ENCODE measurements at regions not wholly inside any gene's neighbourhood (a gene's known extent, or its start where the extent isn't known, plus 50 kb on each side); places are given as distances from the start of the nearest gene placed in this dataset.

- ATAC-seq (replicated peaks in 1 of 2) = no peak
Observed at GRCh38 chr22:47944941-47945340, 1182.5 kb downstream of the TBC1D22A start.

GRCh38 chr22:47943729-47944700, 1181.6 kb downstream of the TBC1D22A start:
- Mint-ChIP-seq H3K9me3 (no peaks in the 10 kb centered on the region), H3K36me3 (ENCODE audit: insufficient read depth in 2 of 2) (no peaks in the 10 kb centered on the region), H3K27ac (no peak overlapping the region), H3K4me3 (no peak overlapping the region), H3K4me1 (ENCODE audit: low read depth) (peaks cover 8% of the 10 kb centered on the region), H3K27me3 (ENCODE audit: low read depth) (peaks cover 7% of the 10 kb centered on the region)
- ATAC-seq (replicated peaks in 1 of 2) (no peak), DNase-seq (no peak)

More at GRCh38 chr22:47944941-47945340, 1182.5 kb downstream of the TBC1D22A start:
- no peak for DNase-seq
- peaks cover 7% of the 10 kb centered on the region for H3K27me3 Mint-ChIP-seq (ENCODE audit: low read depth)
- no peak overlapping the region for H3K27ac Mint-ChIP-seq
- no peaks in the 10 kb centered on the region for H3K36me3 Mint-ChIP-seq (ENCODE audit: insufficient read depth in 2 of 2)
- peaks cover 0 to 2% of the 10 kb centered on the region in 2 donors for H3K9me3 Mint-ChIP-seq
- peaks cover 8% of the 10 kb centered on the region for H3K4me1 Mint-ChIP-seq (ENCODE audit: low read depth)
- H3K4me3 Mint-ChIP-seq = no peak overlapping the region

GRCh38 chr22:47940211-47940610, 1177.8 kb downstream of the TBC1D22A start:
- H3K9me3 Mint-ChIP-seq = peaks cover 2 to 3% of the 10 kb centered on the region in 2 donors
- no peak for DNase-seq
- peaks cover 7% of the 10 kb centered on the region for H3K27me3 Mint-ChIP-seq (ENCODE audit: low read depth)
- no peak for ATAC-seq (replicated peaks in 1 of 2)
- H3K4me1 Mint-ChIP-seq (ENCODE audit: low read depth) = peaks cover 8% of the 10 kb centered on the region
- H3K4me3 Mint-ChIP-seq = no peak overlapping the region
- no peak overlapping the region for H3K27ac Mint-ChIP-seq
- H3K36me3 Mint-ChIP-seq (ENCODE audit: insufficient read depth in 2 of 2) = peaks cover 0 to 3% of the 10 kb centered on the region in 2 donors

- Mint-ChIP-seq H3K4me3 (no peak overlapping the region), H3K27ac (no peak overlapping the region), H3K36me3 (ENCODE audit: insufficient read depth in 2 of 2) (peaks cover 0 to 3% of the 10 kb centered on the region in 2 donors), H3K9me3 (peaks cover 2 to 3% of the 10 kb centered on the region in 2 donors), H3K4me1 (ENCODE audit: low read depth) (no peaks in the 10 kb centered on the region), H3K27me3 (ENCODE audit: low read depth) (peaks cover 6% of the 10 kb centered on the region)
- ATAC-seq (replicated peaks in 1 of 2) = no peak
- no peak for DNase-seq
Observed at GRCh38 chr22:47933891-47934290, 1171.4 kb downstream of the TBC1D22A start.

- Mint-ChIP-seq H3K27ac (no peak overlapping the region), H3K4me3 (no peak overlapping the region), H3K9me3 (peaks cover 2 to 3% of the 10 kb centered on the region in 2 donors), H3K4me1 (ENCODE audit: low read depth) (no peaks in the 10 kb centered on the region), H3K36me3 (ENCODE audit: insufficient read depth in 2 of 2) (peaks cover 0 to 3% of the 10 kb centered on the region in 2 donors), H3K27me3 (ENCODE audit: low read depth) (peaks cover 7% of the 10 kb centered on the region)
- no peak for ATAC-seq (replicated peaks in 1 of 2)
- DNase-seq = no peak
Observed at GRCh38 chr22:47933226-47933625, 1170.8 kb downstream of the TBC1D22A start.

- H3K27ac Mint-ChIP-seq = no peak overlapping the region
- no peaks in the 10 kb centered on the region for H3K4me1 Mint-ChIP-seq (ENCODE audit: low read depth)
- H3K27me3 Mint-ChIP-seq (ENCODE audit: low read depth) = peaks cover 7% of the 10 kb centered on the region
- no peaks in the 10 kb centered on the region for H3K9me3 Mint-ChIP-seq
- H3K36me3 Mint-ChIP-seq (ENCODE audit: insufficient read depth in 2 of 2) = no peaks in the 10 kb centered on the region
- H3K4me3 Mint-ChIP-seq = no peak overlapping the region
- DNase-seq (no peak), ATAC-seq (replicated peaks in 1 of 2) (no peak)
Observed at GRCh38 chr22:47929646-47930185, 1167.3 kb downstream of the TBC1D22A start.

DNA sequence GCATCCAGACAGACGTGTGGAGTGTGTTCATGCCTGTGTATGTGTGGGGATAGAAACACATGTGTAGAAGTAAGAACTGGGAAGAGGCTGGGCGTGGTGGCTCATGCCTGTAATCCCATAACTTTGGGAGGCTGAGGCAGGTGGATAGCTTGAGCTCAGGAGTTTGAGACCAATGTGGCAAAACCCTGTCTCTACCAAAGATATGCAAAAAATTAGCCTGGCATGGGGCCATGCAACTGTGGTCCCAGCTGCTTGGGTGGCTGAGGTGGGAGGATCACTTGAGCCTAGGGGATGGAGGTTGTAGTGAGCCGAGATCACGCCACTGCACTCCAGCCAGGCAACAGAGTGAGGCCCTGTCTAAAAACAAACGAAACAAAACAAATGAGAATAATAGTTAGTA, 1166.6 kb downstream of the TBC1D22A start:
- DNase-seq (no peak), ATAC-seq (replicated peaks in 1 of 2) (no peak)
- H3K4me3 Mint-ChIP-seq = no peak overlapping the region
- no peaks in the 10 kb centered on the region for H3K36me3 Mint-ChIP-seq (ENCODE audit: insufficient read depth in 2 of 2)
- no peak overlapping the region for H3K27ac Mint-ChIP-seq
- H3K27me3 Mint-ChIP-seq (ENCODE audit: low read depth) = peaks cover 7% of the 10 kb centered on the region
- H3K9me3 Mint-ChIP-seq = no peaks in the 10 kb centered on the region
- H3K4me1 Mint-ChIP-seq (ENCODE audit: low read depth) = no peaks in the 10 kb centered on the region

- ATAC-seq (replicated peaks in 1 of 2) (no peak), DNase-seq (no peak)
- no peaks in the 10 kb centered on the region for H3K36me3 Mint-ChIP-seq (ENCODE audit: insufficient read depth in 2 of 2)
- peaks cover 7% of the 10 kb centered on the region for H3K27me3 Mint-ChIP-seq (ENCODE audit: low read depth)
- peaks cover 0 to 2% of the 10 kb centered on the region in 2 donors for H3K9me3 Mint-ChIP-seq
- no peaks in the 10 kb centered on the region for H3K4me1 Mint-ChIP-seq (ENCODE audit: low read depth)
- H3K27ac Mint-ChIP-seq = no peak overlapping the region
- H3K4me3 Mint-ChIP-seq = no peak overlapping the region
Observed at GRCh38 chr22:47928631-47929030, 1166.2 kb downstream of the TBC1D22A start.

DNA sequence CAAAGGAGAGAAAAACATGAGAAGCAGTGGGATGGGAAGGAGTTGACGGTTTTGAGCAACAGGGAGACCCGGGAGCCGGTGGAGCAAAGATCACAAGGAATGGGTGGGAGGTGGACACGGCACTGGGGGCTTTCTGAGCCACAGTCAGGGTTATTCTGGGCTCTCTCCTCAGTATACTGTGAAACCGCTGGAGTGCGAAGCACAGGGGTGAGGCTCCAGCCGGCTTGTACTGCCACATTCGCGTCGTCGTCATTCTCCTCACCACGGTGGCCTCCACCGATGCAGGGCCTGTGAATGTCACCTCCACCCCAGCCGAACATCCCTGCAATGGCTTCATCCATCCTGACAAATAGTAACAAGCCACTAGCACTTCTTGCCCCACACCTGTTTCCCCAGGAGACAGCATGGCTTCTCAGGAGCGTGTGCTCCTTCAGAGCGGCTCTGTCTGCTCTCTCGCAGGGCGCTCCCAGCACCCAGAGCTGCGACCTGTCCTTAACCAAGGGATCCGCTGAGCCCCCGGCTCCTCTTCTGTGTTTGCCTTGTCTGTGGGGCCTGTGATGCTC, 1165.3 kb downstream of the TBC1D22A start:
- Mint-ChIP-seq H3K36me3 (ENCODE audit: insufficient read depth in 2 of 2) (no peaks in the 10 kb centered on the region), H3K4me3 (no peak overlapping the region), H3K27ac (no peak overlapping the region), H3K4me1 (ENCODE audit: low read depth) (no peaks in the 10 kb centered on the region), H3K9me3 (peaks cover 0 to 3% of the 10 kb centered on the region in 2 donors), H3K27me3 (ENCODE audit: low read depth) (peaks cover 7% of the 10 kb centered on the region)
- DNase-seq = no peak
- ATAC-seq (replicated peaks in 1 of 2) = no peak

DNA sequence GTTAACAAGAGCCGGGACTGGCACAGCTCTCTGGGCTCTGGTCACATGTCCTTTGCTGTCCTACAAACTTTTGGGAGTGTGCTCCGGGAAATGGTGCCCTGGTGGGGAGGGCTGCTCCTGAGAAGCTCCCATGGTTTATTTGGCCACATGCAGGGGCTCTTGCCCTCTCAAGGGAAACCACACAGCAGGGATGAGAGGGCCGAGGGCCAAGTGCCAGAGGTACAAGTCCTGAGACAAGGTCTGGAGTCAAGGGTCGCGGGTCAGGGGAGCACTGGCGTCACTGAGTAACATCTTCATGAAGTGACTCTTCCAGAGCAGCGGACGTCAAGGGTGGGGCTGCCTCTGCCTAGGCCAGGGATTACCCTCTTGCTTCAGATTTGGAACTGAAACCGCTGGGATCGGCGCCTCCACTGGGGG, 1160.6 kb downstream of the TBC1D22A start:
- DNase-seq = no peak
- Mint-ChIP-seq H3K27me3 (ENCODE audit: low read depth) (no peaks in the 10 kb centered on the region), H3K27ac (no peak overlapping the region), H3K4me3 (no peak overlapping the region), H3K9me3 (peaks cover 0 to 3% of the 10 kb centered on the region in 2 donors), H3K4me1 (ENCODE audit: low read depth) (peaks cover 7% of the 10 kb centered on the region), H3K36me3 (ENCODE audit: insufficient read depth in 2 of 2) (no peaks in the 10 kb centered on the region)
- ATAC-seq (replicated peaks in 1 of 2) = no peak

- peaks cover 8% of the 10 kb centered on the region for H3K4me1 Mint-ChIP-seq (ENCODE audit: low read depth)
- H3K27me3 Mint-ChIP-seq (ENCODE audit: low read depth) = no peaks in the 10 kb centered on the region
- no peak for ATAC-seq (replicated peaks in 1 of 2)
- DNase-seq = no peak
- H3K4me3 Mint-ChIP-seq = no peak overlapping the region
- H3K9me3 Mint-ChIP-seq = peaks cover 0 to 3% of the 10 kb centered on the region in 2 donors
- H3K36me3 Mint-ChIP-seq (ENCODE audit: insufficient read depth in 2 of 2) = no peaks in the 10 kb centered on the region
- H3K27ac Mint-ChIP-seq = no peak overlapping the region
Observed at GRCh38 chr22:47921906-47922305, 1159.5 kb downstream of the TBC1D22A start.

- H3K4me1 Mint-ChIP-seq (ENCODE audit: low read depth) = peaks cover 8% of the 10 kb centered on the region
- H3K27ac Mint-ChIP-seq = no peak overlapping the region
- H3K4me3 Mint-ChIP-seq = no peak overlapping the region
- DNase-seq = no peak
- peaks cover 0 to 3% of the 10 kb centered on the region in 2 donors for H3K9me3 Mint-ChIP-seq
- no peaks in the 10 kb centered on the region for H3K36me3 Mint-ChIP-seq (ENCODE audit: insufficient read depth in 2 of 2)
- no peaks in the 10 kb centered on the region for H3K27me3 Mint-ChIP-seq (ENCODE audit: low read depth)
- no peak for ATAC-seq (replicated peaks in 1 of 2)
Observed at GRCh38 chr22:47920380-47920959, 1158.0 kb downstream of the TBC1D22A start.

DNA sequence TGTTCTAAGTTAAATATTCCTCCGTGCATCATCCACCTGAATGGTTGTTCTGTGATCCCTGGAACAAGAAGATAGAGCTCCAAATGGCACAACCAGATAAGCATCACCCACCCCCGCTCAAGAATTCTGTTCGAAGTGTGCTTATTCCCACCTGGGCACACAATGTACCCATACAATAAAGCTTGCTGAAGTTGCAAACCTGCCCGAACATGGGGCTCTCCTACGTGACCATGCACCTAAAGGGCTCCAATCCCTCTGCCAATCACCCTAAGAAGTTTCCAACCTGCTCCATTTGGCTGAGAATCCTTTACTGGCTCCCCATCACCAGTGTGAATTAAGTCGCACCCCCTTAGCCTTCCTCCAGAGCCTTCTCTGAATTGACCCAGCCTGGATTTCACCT, 1157.4 kb downstream of the TBC1D22A start:
- Mint-ChIP-seq H3K27ac (no peak overlapping the region), H3K4me3 (no peak overlapping the region), H3K27me3 (ENCODE audit: low read depth) (no peaks in the 10 kb centered on the region), H3K36me3 (ENCODE audit: insufficient read depth in 2 of 2) (no peaks in the 10 kb centered on the region), H3K4me1 (ENCODE audit: low read depth) (peaks cover 8% of the 10 kb centered on the region), H3K9me3 (peaks cover 0 to 3% of the 10 kb centered on the region in 2 donors)
- ATAC-seq (replicated peaks in 1 of 2) (no peak), DNase-seq (no peak)
